C4-2B (cell line): ENCODE measurements at regions not wholly inside any gene's neighbourhood (a gene's known extent, or its start where the extent isn't known, plus 50 kb on each side); places are given as distances from the start of the nearest gene placed in this dataset.

Experiments used
- ZFX ChIP-seq: fragments of 450-650 bp; IDR thresholded peaks from 2 replicates; pipeline ENCODE4 v1.6.1; 2017
- TF ChIP-seq, protein P1 (sequence below): fragments of 450-650 bp; conservative IDR thresholded peaks from 2 replicates; pipeline ENCODE4 v1.5.1; 2017; ENCODE audit warnings: mild to moderate bottlenecking

GRCh38 chr17:6940186-6940649 is 55.6 kb upstream of the ALOX12 start:
- TF ChIP-seq, protein P1, sequence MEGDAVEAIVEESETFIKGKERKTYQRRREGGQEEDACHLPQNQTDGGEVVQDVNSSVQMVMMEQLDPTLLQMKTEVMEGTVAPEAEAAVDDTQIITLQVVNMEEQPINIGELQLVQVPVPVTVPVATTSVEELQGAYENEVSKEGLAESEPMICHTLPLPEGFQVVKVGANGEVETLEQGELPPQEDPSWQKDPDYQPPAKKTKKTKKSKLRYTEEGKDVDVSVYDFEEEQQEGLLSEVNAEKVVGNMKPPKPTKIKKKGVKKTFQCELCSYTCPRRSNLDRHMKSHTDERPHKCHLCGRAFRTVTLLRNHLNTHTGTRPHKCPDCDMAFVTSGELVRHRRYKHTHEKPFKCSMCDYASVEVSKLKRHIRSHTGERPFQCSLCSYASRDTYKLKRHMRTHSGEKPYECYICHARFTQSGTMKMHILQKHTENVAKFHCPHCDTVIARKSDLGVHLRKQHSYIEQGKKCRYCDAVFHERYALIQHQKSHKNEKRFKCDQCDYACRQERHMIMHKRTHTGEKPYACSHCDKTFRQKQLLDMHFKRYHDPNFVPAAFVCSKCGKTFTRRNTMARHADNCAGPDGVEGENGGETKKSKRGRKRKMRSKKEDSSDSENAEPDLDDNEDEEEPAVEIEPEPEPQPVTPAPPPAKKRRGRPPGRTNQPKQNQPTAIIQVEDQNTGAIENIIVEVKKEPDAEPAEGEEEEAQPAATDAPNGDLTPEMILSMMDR = no peak
- TF ChIP-seq ZFX = no peak
